NT2/D1 (cell line): ENCODE measurements at regions not wholly inside any gene's neighbourhood (a gene's known extent, or its start where the extent isn't known, plus 50 kb on each side); places are given as distances from the start of the nearest gene placed in this dataset.

ENCODE experiments used
- SUZ12 ChIP-seq: IDR thresholded peaks from 2 replicates; pipeline ENCODE4 v1.6.1; 2011; ENCODE audit not compliant: insufficient read length, insufficient read depth; ENCODE audit errors: extremely low read depth
- YY1 ChIP-seq: IDR thresholded peaks from 2 replicates; pipeline ENCODE4 v1.6.1; 2011; ENCODE audit not compliant: insufficient read length, insufficient read depth
- ZNF274 ChIP-seq: IDR thresholded peaks from 2 replicates; pipeline ENCODE4 v1.6.1; 2011; ENCODE audit warnings: mild to moderate bottlenecking, low read depth, low read length

DNA sequence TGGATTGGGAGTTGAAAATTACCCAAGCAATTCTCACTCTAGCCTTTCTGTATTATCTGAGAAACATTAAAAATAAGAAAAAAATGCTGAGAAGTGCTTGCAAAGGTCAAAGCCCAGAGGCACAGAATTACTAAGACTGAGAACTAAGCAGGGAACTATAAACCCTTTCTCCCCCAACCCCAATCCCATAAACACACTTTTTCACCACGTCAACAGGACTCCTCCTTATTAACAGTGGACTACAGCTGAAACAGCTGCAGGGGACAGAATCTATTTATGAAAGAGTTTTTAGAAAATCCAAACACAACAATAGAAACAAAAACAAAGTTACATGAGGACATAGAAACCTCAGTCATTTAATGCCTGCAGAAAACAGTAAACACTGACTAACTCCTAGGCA lies 984.1 kb downstream of the TRAM1L1 start:
- TF ChIP-seq YY1 (no peak), SUZ12 (no peak), ZNF274 (no peak)
